ENCODE measurements at regions not wholly inside any gene's neighbourhood (a gene's known extent, or its start where the extent isn't known, plus 50 kb on each side); places are given as distances from the start of the nearest gene placed in this dataset.

GRCh38 chr18:6625481-6625880, 104.0 kb upstream of the ARHGAP28 start:
- Histone ChIP-seq H3K4me3 (no peak overlapping the region), H3K27ac (no peak overlapping the region)
- TF ChIP-seq CTCF (IDR thresholded peaks at IDR 0.05): no peak
- no peak for DNase-seq (ENCODE audit: low spot score)

DNA sequence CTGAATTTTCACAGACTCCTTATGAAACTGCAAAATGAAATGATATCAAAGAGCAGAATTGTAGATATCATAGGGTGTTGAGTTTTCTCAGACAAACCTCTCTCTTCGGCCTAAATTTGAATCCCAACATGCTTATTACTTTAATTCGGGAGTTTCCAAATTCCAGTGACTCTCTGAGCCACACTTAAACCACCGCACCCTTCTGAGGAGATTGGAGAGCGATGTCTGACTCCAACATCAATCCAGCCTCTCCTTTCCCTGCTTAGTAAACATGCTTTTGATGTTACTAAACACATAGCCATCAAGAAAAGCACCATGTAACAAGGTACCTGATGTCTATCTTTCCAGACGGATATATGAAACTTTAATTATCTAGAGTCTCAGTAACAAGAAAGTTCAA, 103.1 kb upstream of the ARHGAP28 start:
- no peak overlapping the region for H3K27ac ChIP-seq
- TF ChIP-seq CTCF (IDR thresholded peaks at IDR 0.05): no peak
- H3K4me3 ChIP-seq: no peak overlapping the region
- DNase-seq (ENCODE audit: low spot score): no peak

DNA sequence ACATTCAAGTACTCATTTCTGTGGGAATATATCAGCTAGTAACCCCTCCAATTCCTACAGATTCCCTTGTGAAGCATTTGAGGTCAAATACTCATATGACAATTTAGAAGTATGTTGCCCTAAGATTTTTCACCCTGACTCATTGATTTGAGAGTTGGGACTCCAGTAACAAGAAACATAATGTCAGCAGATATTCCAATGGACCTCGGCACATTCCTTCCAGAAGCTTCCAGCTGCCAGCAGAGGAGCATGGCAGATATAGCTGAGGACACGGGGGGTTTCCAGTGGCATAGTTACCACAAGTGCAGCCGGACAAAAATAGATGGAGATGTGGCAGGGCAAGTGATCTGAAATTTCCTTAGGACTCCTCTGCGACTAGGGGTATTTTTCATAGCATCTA, 101.9 kb upstream of the ARHGAP28 start:
- DNase-seq (ENCODE audit: low spot score): no peak
- TF ChIP-seq CTCF (IDR thresholded peaks at IDR 0.05): no peak
- H3K27ac ChIP-seq: no peak overlapping the region

GRCh38 chr18:6628187-6628586, 101.3 kb upstream of the ARHGAP28 start:
- Histone ChIP-seq H3K27ac (no peak overlapping the region), H3K4me3 (no peak overlapping the region)
- TF ChIP-seq CTCF (IDR thresholded peaks at IDR 0.05): no peak
- no peak for DNase-seq (ENCODE audit: low spot score)

More for the DNA sequence above, 101.9 kb upstream of the ARHGAP28 start:
- H3K4me3 ChIP-seq: no peak overlapping the region

DNA sequence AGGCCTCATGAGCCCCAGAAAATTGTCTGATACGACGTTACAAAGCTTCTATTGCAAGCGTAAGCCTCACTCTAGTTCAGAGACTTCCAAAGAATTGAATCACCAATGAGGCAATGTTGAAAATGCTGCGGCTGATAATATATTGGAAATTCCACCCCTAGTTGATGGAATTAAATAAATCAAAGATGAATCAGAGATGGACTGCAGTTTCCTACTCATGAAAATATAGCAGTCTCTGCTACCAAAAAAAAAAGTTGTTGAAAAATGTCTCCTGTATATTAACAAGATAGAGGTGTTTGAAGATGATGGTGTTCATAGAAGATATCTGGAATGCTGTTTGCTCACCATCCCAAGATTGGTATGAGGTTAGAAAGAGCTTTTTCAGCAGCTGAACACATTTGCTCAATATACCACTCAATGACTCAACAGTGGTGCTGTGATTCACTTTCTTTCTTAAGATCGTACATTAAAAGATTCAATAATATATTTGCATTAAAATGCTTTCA, 99.8 kb upstream of the ARHGAP28 start:
- no peak overlapping the region for H3K4me3 ChIP-seq
- TF ChIP-seq CTCF (IDR thresholded peaks at IDR 0.05): no peak
- H3K27ac ChIP-seq: no peak overlapping the region

GRCh38 chr18:6633310-6633709, 96.2 kb upstream of the ARHGAP28 start:
- DNase-seq (ENCODE audit: low spot score): no peak
- Histone ChIP-seq H3K4me3 (no peak overlapping the region), H3K27ac (no peak overlapping the region)
- TF ChIP-seq CTCF (IDR thresholded peaks at IDR 0.05): no peak

More for the DNA sequence above, 99.8 kb upstream of the ARHGAP28 start:
- DNase-seq (ENCODE audit: low spot score): no peak

- no peak overlapping the region for H3K27ac ChIP-seq
- DNase-seq (ENCODE audit: low spot score): no peak
These were observed 93.4 kb upstream of the ARHGAP28 start for GRCh38 chr18:6636091-6636490.

More at GRCh38 chr18:6636091-6636490, 93.4 kb upstream of the ARHGAP28 start:
- no peak for TF ChIP-seq CTCF (IDR thresholded peaks at IDR 0.05)
- no peak overlapping the region for H3K4me3 ChIP-seq
